Right ventricle myocardium inferior (tissue), 1 donor: ENCODE measurements at regions not wholly inside any gene's neighbourhood (a gene's known extent, or its start where the extent isn't known, plus 50 kb on each side); places are given as distances from the start of the nearest gene placed in this dataset.
"Not testable (repeated sequence)": the region's sequence is repeated elsewhere in the genome, so short reads cannot be mapped to it uniquely, and the experiment has no call there.

ENCODE experiments used
- ATAC-seq: fragments of 200-7000 bp; cut with Tn5 transposase; one replicate; pipeline ENCODE4 v1.9.1; 2020; ENCODE audit warnings: mild to moderate bottlenecking, moderate library complexity
- DNase-seq: peaks from one replicate; pipeline ENCODE4 v3.0.0; 2021; ENCODE audit errors: missing footprints
- intact Hi-C: fragments of 100-400 bp; cut with DNase I; formaldehyde crosslinking; loops from one replicate; pipeline ENCODE4 v1.11.0; 2022
- donor health status: DM: no; HTN: yes; CAD: no; lungs with severe emphysema.

DNA sequence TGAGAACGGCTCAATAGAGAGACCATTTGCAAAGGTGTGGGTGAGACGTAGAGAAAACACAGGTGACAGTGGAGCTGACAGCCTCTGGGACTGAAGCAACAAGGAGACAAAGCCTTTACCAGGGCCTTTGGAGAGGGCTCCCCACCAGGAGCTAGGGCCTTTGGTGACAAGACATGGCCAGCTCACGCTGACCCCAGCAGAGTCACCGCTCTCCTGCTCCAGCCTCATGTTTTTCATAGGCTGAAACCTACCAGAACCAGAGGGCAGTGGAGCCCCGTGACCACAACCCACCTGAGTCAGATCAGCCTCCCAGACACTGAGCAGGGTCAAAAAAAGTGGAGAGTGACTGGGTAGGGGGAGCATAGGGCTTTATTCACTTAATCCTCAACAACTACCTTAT, 214.7 kb downstream of the SHQ1 start:
- no peak for ATAC-seq
- intact Hi-C loops = no loop called here
- DNase-seq = no peak

DNA sequence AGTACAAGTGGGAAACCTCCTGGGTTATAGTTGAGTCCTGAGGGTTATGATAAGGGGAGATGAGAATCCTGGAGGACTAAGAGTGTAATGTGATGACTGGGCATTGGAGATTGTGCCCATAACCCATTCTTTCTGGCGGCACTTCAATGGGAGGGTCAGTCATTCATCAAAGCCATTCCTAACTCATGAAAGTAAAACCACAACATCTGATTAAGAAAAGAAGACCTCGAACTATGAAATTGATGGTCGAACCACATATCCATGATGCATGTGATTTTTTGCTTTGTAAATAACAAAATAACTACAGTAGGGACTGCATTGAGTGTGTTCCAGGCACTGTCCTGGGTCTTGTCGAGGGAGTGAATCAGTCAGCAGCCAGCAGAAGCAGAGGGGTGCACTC, 215.1 kb downstream of the SHQ1 start:
- intact Hi-C loops = no loop called here

DNA sequence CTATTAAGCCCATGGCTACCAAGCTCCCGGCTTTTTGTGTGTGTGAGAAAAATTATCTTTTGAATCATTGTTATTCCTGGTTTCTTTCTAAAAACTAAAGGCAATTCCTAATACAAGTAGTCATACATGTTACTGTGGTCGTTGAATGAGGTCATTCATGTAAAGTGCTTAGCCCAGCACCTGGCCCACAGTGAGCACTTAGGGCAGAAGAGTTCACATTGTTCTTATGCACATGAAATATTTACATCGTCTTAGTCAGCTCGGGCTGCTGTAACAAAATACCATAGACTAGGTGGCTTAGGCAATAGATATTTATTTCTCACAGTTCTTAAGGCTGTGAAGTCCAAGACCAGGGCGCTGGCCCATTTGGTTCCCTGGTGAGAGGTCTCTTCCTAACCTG, 216.1 kb downstream of the SHQ1 start:
- DNase-seq = no peak
- ATAC-seq = no peak
- intact Hi-C loops = no loop called here

More for the DNA sequence above, 215.1 kb downstream of the SHQ1 start:
- no peak for ATAC-seq
- no peak for DNase-seq

GRCh38 chr3:72630969-72631344, 217.3 kb downstream of the SHQ1 start:
- intact Hi-C loops = no loop called here
- ATAC-seq (no peak), DNase-seq (no peak)

GRCh38 chr3:72630327-72630968, 217.8 kb downstream of the SHQ1 start:
- no peak for DNase-seq
- intact Hi-C loops = no loop called here
- no peak for ATAC-seq

GRCh38 chr3:72629191-72629631, 219.0 kb downstream of the SHQ1 start:
- intact Hi-C loops = no loop called here
- DNase-seq = no peak
- ATAC-seq = no peak

DNA sequence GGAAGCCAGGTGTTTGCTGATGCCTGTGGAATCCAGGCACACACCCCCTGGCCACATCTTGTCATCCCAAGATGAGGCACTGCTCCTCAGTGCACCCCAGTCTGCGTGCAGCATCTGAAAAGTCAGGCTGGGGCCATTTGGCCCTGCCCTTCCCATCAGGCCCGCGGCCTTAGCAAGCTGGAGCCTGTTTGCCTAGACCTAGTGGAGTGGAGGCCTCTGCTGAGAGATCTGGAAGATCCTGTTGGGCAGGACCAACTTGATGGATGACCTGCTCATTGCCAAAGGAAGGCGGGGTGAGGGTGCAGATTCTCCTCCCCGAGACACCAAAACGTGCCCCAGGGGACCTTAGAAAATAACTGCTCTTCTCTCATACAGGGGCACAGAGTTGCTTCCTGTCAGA, 220.2 kb downstream of the SHQ1 start:
- DNase-seq (no peak), ATAC-seq (no peak)
- intact Hi-C loops = no loop called here

- ATAC-seq = no peak
- intact Hi-C loops = no loop called here
Measured at GRCh38 chr3:72627271-72627670, 221.0 kb downstream of the SHQ1 start.

GRCh38 chr3:72625602-72626337, 222.5 kb downstream of the SHQ1 start:
- DNase-seq = no peak
- ATAC-seq = no peak
- intact Hi-C loops = no loop called here

More at GRCh38 chr3:72627271-72627670, 221.0 kb downstream of the SHQ1 start:
- no peak for DNase-seq

DNA sequence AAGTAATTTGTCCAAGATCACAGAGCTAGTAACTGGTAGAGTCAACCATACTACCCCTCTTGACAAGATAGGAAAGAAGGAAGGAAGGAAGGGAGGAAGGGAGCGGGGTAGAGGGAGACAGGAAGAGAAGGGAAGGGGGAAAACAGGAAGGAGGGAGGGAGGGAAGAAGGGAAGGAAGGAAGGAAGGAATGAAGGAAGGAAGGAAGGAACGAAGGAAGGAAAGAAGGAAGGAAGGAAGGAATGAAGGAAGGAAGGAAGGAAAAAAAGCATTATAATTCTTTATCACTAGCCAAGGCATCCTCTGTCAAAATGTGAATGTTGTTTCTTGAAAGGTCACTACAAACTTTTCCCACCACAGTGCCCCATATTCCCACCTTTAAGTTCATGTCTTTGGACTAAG, 223.6 kb downstream of the SHQ1 start:
- DNase-seq = no peak
- intact Hi-C loops = no loop called here
- no peak for ATAC-seq

DNA sequence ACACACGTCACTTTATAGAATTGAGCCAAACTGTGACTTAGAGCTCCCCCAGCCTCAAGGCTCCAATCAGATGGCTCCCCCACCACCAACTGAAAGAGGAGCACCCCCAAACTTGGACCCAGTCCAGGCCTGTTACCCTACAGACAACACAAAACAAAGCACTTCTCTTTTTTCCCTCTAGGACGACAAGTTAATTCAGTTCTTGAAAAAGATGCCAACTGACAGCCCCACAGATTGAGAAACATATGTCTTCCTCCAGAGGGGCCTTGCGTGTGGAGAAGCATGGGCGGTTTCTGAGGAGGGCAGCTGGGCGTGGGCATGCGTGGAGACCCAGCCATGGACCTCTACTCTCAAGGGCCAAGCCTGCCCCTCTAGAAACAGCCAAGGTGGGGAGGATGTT, 229.5 kb downstream of the SHQ1 start:
- intact Hi-C loops = no loop called here
- no peak for DNase-seq
- ATAC-seq = no peak

DNA sequence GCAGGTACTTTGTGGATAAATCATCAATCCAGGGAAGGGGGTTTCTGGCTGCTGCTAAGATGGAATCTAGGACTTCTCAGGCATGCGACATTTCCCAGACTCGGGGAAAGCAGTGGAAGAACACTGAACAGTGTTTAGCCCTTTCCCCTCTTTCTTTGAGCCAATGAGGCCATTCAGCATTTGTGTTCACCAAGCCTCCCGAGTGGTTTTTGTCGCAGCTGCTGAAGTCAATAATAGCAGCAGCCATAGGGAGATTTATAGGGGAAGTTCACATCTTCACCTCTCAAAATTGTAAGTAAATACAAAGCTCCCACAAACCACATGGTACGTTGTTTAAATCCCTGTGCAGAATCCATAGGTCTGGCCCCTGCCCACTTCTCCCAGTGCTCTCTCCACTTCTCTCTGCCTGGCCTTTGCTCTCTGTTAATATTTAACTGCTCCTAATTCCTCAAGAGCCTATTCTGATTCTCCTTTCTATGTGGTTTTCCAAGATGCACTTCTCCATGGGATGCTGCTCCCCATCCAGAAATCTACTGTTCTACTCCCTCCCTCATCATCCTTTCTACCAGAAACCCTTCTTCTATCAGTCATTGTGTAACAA, 230.7 kb downstream of the SHQ1 start:
- intact Hi-C loops = no loop called here

DNA sequence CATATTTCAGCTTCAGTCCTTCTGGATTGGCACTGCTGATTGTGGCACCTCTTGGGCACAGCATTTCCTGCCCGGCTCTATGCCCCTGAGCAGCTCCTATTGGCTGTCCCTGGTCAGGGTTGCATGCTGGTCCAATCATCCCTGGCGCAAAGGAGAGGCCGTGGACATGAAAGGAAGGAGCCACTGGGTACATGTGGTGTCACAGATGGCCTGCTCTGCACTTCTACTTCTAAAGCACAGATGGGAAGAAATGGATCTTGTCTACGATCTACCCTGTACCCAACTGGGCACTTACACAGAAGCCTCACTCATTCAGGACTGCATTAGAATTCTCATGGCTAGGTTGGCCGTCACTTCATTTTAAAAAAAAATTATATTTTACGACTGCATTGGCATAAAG, 232.5 kb downstream of the SHQ1 start:
- DNase-seq = no peak
- intact Hi-C loops = no loop called here
- no peak for ATAC-seq

More for the DNA sequence above, 230.7 kb downstream of the SHQ1 start:
- DNase-seq (no peak), ATAC-seq (no peak)

GRCh38 chr3:72615182-72615581, 233.1 kb downstream of the SHQ1 start:
- no peak for ATAC-seq

DNA sequence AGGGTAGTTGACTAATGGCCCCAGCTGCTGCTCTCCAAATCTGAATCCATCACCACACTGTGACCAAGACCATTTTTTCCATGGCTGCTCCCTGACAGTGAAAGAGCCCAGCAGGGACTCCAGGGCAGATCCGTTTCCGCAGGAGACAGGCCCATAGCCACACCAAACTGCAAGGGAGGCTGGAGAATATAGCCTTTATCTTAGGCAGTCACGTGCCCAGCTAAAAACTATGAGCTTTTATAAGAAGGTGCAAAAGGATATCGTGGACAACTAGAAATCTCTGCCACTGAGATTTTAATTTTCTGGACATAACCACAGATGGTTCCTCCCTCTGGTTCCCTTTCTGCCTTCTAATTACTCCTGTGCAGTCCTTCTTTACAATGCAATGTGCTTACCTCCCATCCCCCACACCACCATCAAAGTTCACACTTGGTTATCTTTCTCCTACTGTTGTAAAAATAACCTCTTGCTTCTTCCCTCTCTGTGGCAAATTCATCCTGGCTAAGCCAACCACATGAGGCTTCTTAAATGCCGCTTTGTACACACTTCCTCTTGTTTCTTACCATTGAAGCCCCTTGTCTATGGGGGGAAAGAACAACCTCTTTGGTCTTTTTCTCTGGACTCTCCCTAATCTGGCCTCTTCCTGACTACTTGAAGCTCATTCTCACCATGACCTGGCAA, 233.7 kb downstream of the SHQ1 start:
- DNase-seq (no peak), ATAC-seq (no peak)
- intact Hi-C loops = no loop called here

More at GRCh38 chr3:72615182-72615581, 233.1 kb downstream of the SHQ1 start:
- intact Hi-C loops = no loop called here
- DNase-seq = no peak

DNA sequence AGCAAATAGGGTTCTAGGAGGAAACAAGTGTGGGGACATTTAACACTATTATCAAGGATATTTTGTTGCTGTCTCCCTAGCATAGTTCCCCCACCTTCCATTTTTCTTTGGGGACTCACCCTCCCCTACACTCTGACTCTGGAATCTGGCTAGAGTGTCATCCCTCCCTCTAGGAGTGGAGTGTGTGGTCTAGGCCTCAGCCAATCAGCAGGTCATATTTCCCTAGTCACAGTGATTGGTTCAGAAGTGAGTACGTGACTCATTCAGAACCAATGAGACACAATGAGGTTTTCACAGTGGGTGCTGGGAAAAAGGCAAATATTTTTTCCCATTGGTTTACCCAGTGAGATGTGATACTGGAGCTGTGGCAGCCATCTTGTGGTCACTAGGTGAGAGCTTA, 234.4 kb downstream of the SHQ1 start:
- intact Hi-C loops = no loop called here
- ATAC-seq (no peak), DNase-seq (no peak)

DNA sequence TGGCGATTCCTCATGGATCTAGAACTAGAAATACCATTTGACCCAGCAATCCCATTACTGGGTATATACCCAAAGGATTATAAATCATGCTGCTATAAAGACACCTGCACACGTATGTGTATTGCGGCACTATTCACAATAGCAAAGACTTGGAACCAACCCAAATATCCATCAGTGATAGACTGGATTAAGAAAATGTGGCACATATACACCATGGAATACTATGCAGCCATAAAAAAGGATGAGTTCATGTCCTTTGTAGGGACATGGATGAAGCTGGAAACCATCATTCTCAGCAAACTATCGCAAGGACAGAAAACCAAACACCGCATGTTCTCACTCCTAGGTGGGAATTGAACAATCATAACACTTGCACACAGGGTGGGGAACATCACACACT, 239.1 kb downstream of the SHQ1 start:
- intact Hi-C loops, DNase-seq, ATAC-seq: not testable (repeated sequence)

- intact Hi-C loops = no loop called here
- DNase-seq (no peak), ATAC-seq (no peak)
Measured at GRCh38 chr3:72606005-72606800, 242.0 kb downstream of the SHQ1 start.

DNA sequence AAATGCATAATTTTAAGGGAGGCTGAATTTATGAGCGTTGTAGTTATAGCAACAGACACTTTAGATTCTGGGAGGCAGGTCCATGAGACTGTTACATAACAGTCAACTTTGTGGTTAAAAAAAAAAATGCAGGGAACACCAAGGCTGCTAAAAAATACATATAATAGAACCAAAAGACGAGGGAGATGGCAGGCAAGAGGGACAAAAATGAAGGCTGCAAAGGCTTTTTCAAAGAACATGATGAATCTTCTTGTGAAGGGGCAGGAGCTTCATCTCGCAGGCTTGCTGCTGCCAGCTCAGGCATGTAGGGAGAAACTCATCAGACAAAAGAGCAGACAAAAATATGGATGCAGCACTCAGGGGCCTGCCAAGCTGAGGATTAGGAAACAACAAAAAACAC, 243.9 kb downstream of the SHQ1 start:
- ATAC-seq = no peak
- no peak for DNase-seq
- intact Hi-C loops = no loop called here
